Esophagus squamous epithelium (tissue), 4 donors: ENCODE measurements at regions not wholly inside any gene's neighbourhood (a gene's known extent, or its start where the extent isn't known, plus 50 kb on each side); places are given as distances from the start of the nearest gene placed in this dataset.

Experiments used
- CTCF ChIP-seq, 6 experiments: fragments of 450-650 bp in 4 of 6; fragments of 200-600 bp in 2 of 6; sonication (generic) in 2 of 6; IDR thresholded peaks; one replicate each; pipeline ENCODE4 v1.5.1; 2016 to 2019; ENCODE audit warnings: antibody characterized with exemption in 6 of 6, mild to moderate bottlenecking in 4 of 6, moderate library complexity in 4 of 6
- POLR2A ChIP-seq, 4 donors: fragments of 450-650 bp; IDR thresholded peaks; one replicate each; pipeline ENCODE4 v1.6.1; 2017; ENCODE audit warnings: antibody characterized with exemption in 4 of 4, mild to moderate bottlenecking in 4 of 4, moderate library complexity in 3 of 4

GRCh38 chr6:14585689-14586088 lies 468.1 kb downstream of the CD83 start:
- TF ChIP-seq CTCF (IDR thresholded peaks at IDR 0.05) (no peak), POLR2A (IDR thresholded peaks at IDR 0.05) (no peak)
